ENCODE measurements at regions not wholly inside any gene's neighbourhood (a gene's known extent, or its start where the extent isn't known, plus 50 kb on each side); places are given as distances from the start of the nearest gene placed in this dataset.
"Not testable (repeated sequence)": the region's sequence is repeated elsewhere in the genome, so short reads cannot be mapped to it uniquely, and the experiment has no call there.

- peak; percentile 79 for DNase-seq
These were observed 151.8 kb downstream of the CCNG2 start for GRCh38 chr4:77308843-77309242.

GRCh38 chr4:77309496-77309895 lies 152.5 kb downstream of the CCNG2 start:
- DNase-seq: no peak

GRCh38 chr4:77310931-77311330 lies 153.9 kb downstream of the CCNG2 start:
- DNase-seq: no peak

DNA sequence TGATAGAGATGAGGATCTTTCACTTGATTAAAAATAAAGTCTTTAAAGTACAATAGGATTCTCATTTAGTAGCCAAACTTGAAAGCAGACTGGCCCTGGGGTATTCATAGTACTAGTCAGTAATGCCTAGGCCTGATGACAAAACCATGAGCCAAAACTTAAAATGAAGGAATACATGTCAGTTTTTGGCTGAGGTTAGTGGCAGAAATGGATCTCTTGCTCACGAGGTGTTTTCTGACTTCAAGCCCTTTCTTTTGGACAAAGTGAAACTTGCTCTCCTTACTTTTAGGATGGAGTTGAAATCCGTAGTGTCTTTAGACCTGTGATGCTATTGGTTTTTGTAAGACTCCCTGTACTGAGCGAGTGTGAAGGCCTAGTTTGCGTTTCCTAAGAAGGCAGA lies 157.7 kb downstream of the CCNG2 start:
- DNase-seq: no peak

- no peak for DNase-seq
These were observed 170.1 kb downstream of the CCNG2 start for GRCh38 chr4:77327151-77327550.

- DNase-seq: peak; percentile 8
These were observed 175.8 kb downstream of the CCNG2 start for GRCh38 chr4:77332696-77333270.

DNA sequence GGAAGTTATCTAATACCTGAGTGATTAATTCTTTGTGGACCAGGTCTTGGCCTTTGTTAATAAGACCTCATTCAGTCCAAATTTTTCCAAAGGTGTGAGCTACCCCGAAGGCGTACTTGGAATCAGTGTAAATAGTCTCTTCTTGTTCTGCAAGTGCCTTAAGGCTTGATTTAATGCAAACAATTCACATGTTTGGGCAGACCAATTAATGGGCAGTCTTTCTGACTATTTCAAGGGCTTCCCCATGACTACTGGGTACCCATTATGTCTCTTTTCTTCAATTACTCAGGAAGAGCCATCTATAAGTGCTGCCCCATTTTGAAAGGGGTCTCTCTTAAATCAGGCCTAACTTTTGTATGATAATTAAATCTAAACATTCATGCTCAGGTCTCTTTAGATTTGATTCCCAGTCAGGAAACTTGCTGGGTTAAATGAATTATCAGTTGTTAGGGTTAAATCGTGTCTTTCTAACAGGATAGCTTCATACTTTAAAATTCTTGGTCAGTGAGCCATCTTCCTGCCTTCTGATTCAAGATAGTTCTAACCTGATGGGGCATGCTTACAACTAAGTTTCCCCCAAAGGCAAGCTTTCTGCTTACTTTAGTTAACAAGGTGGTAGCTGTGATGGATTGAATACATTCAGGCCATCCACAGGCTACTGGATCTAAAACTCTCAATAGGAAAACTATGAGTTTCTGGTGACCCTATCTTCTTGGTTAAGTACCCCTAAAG lies 179.6 kb downstream of the CCNG2 start:
- DNase-seq: no peak

GRCh38 chr4:77342170-77342810 lies 185.3 kb downstream of the CCNG2 start:
- peak; percentile 13 for DNase-seq

DNA sequence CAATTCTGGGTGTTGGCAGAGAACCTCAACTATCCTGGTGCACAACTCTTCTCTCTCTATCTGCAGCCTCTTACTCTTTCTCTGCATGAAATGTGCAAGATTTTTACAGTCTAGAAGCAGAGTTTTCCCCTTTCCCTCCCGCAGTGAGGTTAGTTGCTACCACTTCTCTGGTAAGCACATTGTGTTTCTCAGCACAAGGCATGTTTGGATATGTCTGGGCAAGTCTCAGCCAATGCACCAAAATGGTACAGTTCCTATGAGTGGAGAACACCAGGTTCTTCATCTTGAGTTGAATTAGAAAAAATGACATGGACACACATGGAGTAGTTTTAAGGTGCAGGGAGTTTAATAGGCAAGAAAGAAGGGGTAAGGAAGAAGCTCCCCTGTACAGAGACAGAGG lies 187.0 kb downstream of the CCNG2 start:
- no peak for DNase-seq

GRCh38 chr4:77344784-77345183 lies 187.8 kb downstream of the CCNG2 start:
- no peak for DNase-seq

DNA sequence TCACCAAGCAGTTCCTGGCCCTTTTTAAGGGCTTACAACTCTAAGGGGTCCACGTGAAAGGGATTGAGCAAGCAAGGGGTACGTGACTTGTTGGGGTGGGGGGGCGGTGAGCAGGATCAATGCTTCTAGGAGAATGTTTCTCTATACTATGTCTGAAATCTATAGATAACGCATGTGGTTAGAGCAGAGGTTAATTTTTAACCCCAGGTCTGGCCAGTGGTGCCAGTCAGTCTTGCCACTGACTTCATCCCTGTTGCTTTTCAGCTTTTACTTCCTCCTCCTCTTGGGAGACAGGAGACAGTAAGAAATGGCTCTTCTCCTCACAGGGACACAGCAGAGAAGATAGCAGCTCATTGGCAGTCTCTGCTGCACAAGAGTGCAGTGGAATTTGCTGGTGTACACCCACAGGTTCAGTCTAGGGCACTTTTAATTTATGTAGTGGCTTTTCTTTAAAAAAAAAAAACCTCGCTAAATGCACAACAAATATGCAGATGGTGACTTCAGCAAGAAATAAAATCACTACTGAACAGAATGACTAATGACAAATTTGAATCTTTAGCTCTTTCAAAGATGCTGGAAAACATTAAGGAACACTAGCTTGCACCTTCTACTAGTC lies 190.5 kb downstream of the CCNG2 start:
- DNase-seq: peak; percentile 83

GRCh38 chr4:77348815-77349214 lies 191.8 kb downstream of the CCNG2 start:
- DNase-seq: no peak

- DNase-seq: no peak
These were observed 192.4 kb downstream of the CCNG2 start for GRCh38 chr4:77349364-77349763.

- DNase-seq: peak; percentile 6
These were observed 192.8 kb downstream of the CCNG2 start for GRCh38 chr4:77349796-77350195.

GRCh38 chr4:77352192-77352591 lies 195.2 kb downstream of the CCNG2 start:
- DNase-seq: no peak

GRCh38 chr4:77353724-77354315 lies 196.8 kb downstream of the CCNG2 start:
- not testable (repeated sequence) for DNase-seq

DNA sequence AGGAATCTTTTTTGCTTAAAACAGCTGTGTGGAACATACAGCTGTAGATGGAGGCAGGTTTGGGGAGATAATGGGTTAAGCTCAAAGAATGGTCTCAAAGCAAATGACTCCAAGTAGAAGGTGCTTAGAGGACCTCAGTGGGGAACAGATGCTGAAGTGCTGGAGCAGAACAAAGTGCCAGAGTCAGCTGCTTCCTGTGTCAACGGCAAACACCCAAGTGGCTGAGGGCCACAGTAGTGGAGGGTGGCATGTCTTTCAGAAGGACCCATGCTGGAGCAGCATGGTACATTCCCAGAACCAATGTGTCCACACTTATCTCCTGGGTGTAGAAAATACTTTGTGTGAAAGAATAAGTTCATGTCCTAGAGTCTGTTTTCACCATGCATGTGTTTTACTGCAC lies 197.5 kb downstream of the CCNG2 start:
- peak; percentile 74 for DNase-seq

DNA sequence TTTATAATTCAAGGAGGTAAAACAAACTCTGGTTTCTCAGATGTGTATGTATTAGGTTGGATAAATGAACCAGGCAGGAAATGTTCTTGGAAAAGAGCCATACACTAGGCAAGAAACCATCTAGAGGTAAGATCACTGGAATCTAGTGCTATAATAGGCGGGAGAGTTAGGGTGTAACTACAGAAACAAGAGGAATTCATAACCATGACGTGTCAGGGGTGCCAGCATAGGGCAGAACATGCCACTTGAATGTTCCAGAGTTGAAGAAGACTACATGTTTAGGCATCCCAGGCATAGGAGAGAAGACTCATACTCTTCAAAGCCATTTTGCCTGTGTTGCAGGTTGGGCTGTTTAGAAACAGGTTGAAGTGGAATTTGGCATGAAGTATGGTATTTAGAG lies 198.7 kb downstream of the CCNG2 start:
- DNase-seq: no peak

DNA sequence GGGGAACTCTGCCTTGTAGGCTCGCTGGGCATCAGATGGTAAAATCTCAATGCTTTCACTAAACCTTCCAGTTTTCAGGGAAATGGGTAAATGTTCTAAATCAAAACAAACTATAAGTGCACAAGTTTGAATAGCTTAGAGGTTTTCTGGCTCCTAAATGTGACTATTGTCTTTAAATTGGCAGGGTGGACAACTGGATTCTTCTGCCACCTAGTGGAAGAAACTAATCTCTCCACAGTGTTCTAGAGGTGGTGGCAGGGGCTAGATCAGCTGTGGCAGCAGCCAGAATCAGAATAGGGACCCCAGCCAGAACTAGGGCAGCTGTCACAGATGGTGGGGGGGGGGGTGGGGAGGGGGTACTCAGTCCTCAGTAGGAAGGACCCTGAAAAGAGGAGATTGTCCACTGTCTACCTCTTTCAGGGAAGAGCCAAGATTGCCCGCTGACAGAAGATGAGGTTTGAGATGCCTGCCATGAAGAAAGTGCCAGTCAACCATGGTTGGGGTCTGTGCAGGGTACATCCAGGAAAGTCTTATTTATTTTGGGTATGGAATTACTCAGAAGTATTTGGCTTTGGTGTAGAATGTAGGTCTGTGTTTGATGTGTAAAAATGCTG lies 201.4 kb downstream of the CCNG2 start:
- DNase-seq: peak; percentile 66

- DNase-seq: peak; percentile 49
These were observed 203.4 kb downstream of the CCNG2 start for GRCh38 chr4:77360451-77360850.

- DNase-seq: not testable (repeated sequence)
These were observed 209.9 kb downstream of the CCNG2 start for GRCh38 chr4:77366876-77367275.

DNA sequence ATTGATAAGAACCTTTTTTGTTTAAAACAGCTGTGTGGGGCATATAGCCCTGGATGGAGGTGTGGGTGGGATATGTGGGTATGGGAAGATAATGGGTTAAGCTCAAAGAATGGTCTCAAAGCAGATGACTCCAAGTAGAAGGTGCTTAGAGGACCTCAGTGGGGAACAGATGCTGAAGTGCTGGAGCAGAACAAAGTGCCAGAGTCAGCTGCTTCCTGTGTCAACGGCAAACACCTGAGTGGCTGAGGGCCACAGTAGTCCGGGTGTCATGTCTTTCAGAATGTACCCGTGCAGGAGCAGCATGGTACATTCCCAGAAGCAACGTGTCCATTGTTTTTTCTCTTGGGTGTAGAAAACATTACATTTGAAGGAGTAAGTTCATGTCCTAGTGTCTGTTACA lies 210.6 kb downstream of the CCNG2 start:
- DNase-seq: peak; percentile 77

DNA sequence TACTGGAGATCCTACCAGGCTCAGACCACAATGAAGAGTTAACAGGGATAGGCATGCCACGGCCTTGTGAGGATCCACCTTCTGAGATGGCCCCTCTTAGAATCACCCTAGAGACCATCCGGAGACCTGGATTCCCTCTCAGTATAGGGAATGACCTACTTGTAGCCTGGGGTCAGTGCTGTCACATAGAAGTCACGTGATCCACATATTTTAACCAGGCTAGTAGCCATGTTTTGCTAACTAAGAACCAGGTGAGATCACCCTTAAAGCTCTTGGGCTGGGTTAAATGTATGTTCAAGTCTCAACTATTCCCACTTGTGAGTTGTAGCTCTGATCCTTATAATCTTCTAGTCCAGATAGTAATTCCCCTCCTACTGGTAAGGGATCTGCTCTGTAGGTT lies 215.4 kb downstream of the CCNG2 start:
- no peak for DNase-seq
